GM12892 (cell line): ENCODE measurements at regions not wholly inside any gene's neighbourhood (a gene's known extent, or its start where the extent isn't known, plus 50 kb on each side); places are given as distances from the start of the nearest gene placed in this dataset.

ENCODE experiments used
- DNase-seq: peaks from one replicate; pipeline ENCODE4 v3.0.0; 2011; ENCODE audit not compliant: insufficient read length
- FAIRE-seq: peaks from 2 replicates; lab custom pipeline; 2011; peaks lifted over from hg19 to GRCh38; lab: Jason Lieb, UNC
- POLR2A ChIP-seq: IDR thresholded peaks from 2 replicates; pipeline ENCODE4 v1.6.1; 2011; ENCODE audit warnings: low read depth, low read length, control low read depth
- POLR2AphosphoS5 ChIP-seq: IDR thresholded peaks from 2 replicates; pipeline ENCODE4 v1.6.1; 2011; ENCODE audit warnings: low read depth, low read length, control low read depth
- TAF1 ChIP-seq: IDR thresholded peaks from 2 replicates; pipeline ENCODE4 v1.6.1; 2011; ENCODE audit warnings: low read depth, mild to moderate bottlenecking, control low read depth, low read length, borderline replicate concordance

- DNase-seq: no peak
- TF ChIP-seq POLR2AphosphoS5 (no peak), POLR2A (no peak), TAF1 (no peak)
- no peak for FAIRE-seq
These were observed 1429.3 kb downstream of the EFNA5 start for GRCh38 chr5:106241409-106241808.

GRCh38 chr5:106205916-106206571, 1464.7 kb downstream of the EFNA5 start:
- DNase-seq (no peak), FAIRE-seq (no peak)
- TF ChIP-seq TAF1 (no peak), POLR2AphosphoS5 (no peak), POLR2A (no peak)

GRCh38 chr5:106202035-106202434, 1468.7 kb downstream of the EFNA5 start:
- FAIRE-seq: no peak
- TF ChIP-seq POLR2A (no peak), POLR2AphosphoS5 (no peak), TAF1 (no peak)

GRCh38 chr5:106200971-106201370, 1469.8 kb downstream of the EFNA5 start:
- TF ChIP-seq POLR2A: no peak
- no peak for TF ChIP-seq POLR2AphosphoS5
- TF ChIP-seq TAF1: no peak
- FAIRE-seq (no peak), DNase-seq (no peak)

More at GRCh38 chr5:106202035-106202434, 1468.7 kb downstream of the EFNA5 start:
- no peak for DNase-seq

GRCh38 chr5:106195679-106196474, 1474.9 kb downstream of the EFNA5 start:
- DNase-seq (no peak), FAIRE-seq (no peak)
- TF ChIP-seq POLR2A (no peak), TAF1 (no peak), POLR2AphosphoS5 (no peak)

- FAIRE-seq (no peak), DNase-seq (no peak)
- TF ChIP-seq POLR2AphosphoS5 (no peak), POLR2A (no peak), TAF1 (no peak)
These were observed 1481.5 kb downstream of the EFNA5 start for GRCh38 chr5:106189121-106189809.

GRCh38 chr5:106185661-106186081, 1485.1 kb downstream of the EFNA5 start:
- TF ChIP-seq TAF1: no peak
- TF ChIP-seq POLR2A: no peak
- TF ChIP-seq POLR2AphosphoS5: no peak
- no peak for FAIRE-seq
- no peak for DNase-seq

- no peak for FAIRE-seq
- no peak for DNase-seq
- TF ChIP-seq POLR2A (no peak), TAF1 (no peak), POLR2AphosphoS5 (no peak)
These were observed 1495.8 kb downstream of the EFNA5 start for GRCh38 chr5:106174903-106175302.

GRCh38 chr5:106172681-106173532, 1497.8 kb downstream of the EFNA5 start:
- FAIRE-seq: no peak
- DNase-seq: no peak
- TF ChIP-seq TAF1: no peak
- no peak for TF ChIP-seq POLR2A
- TF ChIP-seq POLR2AphosphoS5: no peak

GRCh38 chr5:106171708-106172107, 1499.0 kb downstream of the EFNA5 start:
- DNase-seq (no peak), FAIRE-seq (no peak)
- TF ChIP-seq POLR2AphosphoS5: no peak
- TF ChIP-seq POLR2A: no peak
- no peak for TF ChIP-seq TAF1
